HT1080 (cell line): ENCODE measurements at regions not wholly inside any gene's neighbourhood (a gene's known extent, or its start where the extent isn't known, plus 50 kb on each side); places are given as distances from the start of the nearest gene placed in this dataset.
A peak's percentile ranks its signal among the peaks of the same experiment; 100 is the strongest.
"Not testable (repeated sequence)": the region's sequence is repeated elsewhere in the genome, so short reads cannot be mapped to it uniquely, and the experiment has no call there.

Experiments used
- DNase-seq: peaks from one replicate; pipeline ENCODE4 v3.0.0-alpha.2; 2015; ENCODE audit warnings: low read depth

DNA sequence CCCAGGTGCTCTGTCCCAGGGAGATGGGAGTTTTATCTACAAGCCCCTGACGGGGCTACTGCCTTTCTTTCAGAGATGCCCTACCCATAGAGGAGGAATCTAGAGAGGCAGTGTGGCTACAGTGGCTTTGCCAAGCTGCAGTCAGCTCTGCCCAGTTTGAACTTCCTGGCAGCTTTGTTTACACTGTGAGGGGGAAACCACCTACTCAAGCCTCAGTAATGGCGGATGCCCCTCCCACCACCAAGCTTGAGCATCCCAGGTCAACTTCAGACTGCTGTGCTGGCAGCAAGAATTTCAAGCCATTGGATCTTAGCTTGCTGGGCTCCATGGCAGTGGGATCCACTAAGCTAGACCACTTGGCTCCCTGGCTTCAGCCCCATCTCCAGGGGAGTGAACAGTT is 53.1 kb upstream of the TMEM252 start:
- DNase-seq: not testable (repeated sequence)

GRCh38 chr9:68595868-68596267 is 55.2 kb upstream of the TMEM252 start:
- no peak for DNase-seq

DNA sequence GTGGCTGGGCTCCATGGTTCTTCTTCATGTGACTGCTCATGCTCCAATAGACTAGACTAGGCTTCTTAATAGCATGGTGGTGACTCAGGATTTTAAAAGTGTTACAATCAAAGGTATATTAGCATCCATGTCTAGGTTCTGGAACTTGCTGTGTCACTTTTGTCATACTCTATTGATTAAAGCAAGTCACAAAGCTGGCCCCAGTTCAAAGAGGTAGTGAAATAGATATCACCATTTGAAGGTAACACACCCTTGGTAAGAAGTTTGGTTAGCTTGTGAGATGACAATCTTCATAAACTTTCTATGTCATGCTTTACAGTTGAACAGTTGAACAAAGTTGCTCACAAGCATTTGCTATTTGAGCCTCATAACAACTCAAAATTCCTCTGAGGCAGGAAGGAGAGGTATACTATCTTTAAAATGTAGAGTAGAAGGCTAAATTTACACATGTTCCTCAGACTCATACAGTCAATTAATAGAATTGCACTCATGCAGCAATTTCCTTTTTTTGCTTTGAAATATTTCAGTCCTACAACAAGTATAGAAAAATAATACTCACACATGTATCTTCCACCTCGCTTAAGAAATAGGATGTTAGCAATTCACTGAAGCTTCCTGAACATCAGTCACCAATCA is 56.8 kb upstream of the TMEM252 start:
- DNase-seq: no peak

- peak; percentile 7 for DNase-seq
These were observed 59.1 kb upstream of the TMEM252 start for GRCh38 chr9:68599826-68600225.

DNA sequence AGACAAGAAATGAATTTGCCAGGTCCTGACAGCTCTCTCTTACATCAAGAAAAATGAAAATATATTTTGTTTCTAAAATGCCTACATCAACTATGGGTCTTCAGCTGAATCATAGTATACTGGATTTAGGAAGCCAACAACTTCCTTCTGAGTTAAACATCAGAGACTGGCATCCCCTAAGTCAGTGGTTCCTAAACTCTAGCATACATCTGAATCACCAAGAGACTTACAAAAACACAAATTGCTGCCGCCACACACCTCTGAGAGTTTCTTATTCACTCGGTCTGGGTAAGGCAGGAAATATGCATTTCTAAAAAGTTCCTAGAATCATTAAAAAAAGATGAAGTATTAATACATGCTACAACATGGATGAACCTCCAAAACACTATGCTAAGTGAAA is 60.4 kb upstream of the TMEM252 start:
- no peak for DNase-seq

- DNase-seq: no peak
These were observed 62.7 kb upstream of the TMEM252 start for GRCh38 chr9:68603371-68603770.

- DNase-seq: no peak
These were observed 68.1 kb upstream of the TMEM252 start for GRCh38 chr9:68608763-68609162.

DNA sequence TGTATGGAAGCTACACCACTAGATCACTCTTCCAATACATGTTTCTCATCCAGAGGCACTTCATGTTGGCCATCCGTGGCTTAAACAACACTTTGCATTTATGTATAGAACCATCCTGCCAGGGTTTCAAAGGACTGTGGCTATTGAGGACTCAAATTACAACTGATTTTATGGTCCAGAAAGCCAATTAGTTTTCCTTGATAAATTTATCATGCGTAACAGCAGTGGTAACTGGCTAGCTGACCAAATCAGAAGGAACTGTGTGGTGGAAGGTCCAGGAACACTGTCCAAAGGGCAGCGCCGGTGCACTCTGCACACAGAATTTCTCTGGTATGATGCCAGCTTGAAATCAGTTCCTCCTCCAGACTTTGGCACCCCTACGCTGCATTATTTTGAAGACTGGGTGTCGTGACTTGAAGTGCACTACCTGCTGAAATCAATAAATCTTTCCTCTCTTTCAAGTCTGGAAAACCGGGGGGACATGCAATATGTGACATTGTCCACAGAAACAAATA is 69.3 kb upstream of the TMEM252 start:
- no peak for DNase-seq

DNA sequence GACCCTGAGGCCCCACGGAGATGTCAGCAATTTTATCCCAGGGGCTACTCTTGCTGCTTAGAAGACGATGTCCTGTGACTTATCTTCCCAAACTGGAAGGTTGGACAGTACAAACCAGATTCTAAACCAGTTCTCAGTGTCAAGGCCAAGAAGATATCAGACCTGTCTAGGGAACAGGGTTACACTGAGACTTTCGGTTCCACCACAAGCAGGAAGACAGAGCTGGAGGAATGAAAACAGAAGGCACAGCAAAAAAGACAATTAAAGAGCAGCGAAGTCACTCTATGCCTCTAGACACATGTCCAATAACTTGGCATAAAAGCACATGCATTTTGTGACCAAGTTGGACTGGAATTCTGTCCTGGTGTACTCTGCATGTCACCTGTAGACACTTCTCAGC is 73.4 kb upstream of the TMEM252 start:
- DNase-seq: no peak

- DNase-seq: not testable (repeated sequence)
These were observed 76.3 kb upstream of the TMEM252 start for GRCh38 chr9:68617011-68617410.

GRCh38 chr9:68619072-68619471 is 78.4 kb upstream of the TMEM252 start:
- DNase-seq: no peak

- DNase-seq: no peak
These were observed 79.0 kb upstream of the TMEM252 start for GRCh38 chr9:68619636-68620035.

GRCh38 chr9:68625559-68625958 is 79.5 kb upstream of the PIP5K1B start:
- no peak for DNase-seq

GRCh38 chr9:68626526-68626925 is 78.5 kb upstream of the PIP5K1B start:
- DNase-seq: no peak

- no peak for DNase-seq
These were observed 77.9 kb upstream of the PIP5K1B start for GRCh38 chr9:68627104-68627503.

DNA sequence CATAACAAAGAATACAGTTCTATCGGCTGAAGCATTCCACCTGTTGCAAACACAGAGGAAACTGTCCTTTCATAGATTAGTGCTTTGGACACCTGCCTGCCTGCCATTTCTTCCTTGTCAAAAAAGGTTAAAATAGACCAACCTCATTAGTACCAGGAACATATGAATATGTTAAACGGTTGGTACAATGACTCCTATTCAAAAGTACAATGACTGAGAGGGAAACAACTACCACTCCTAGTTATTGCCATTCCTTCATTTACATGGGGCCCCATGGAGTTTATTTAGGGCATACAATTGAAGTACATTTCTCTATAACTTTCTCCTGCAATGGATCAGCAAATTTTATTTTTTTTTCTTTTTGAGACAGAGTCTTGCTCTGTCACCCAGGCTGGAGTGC is 77.4 kb upstream of the PIP5K1B start:
- DNase-seq: no peak

GRCh38 chr9:68629042-68629441 is 76.0 kb upstream of the PIP5K1B start:
- no peak for DNase-seq

GRCh38 chr9:68631811-68632210 is 73.2 kb upstream of the PIP5K1B start:
- DNase-seq: no peak

- no peak for DNase-seq
These were observed 68.0 kb upstream of the PIP5K1B start for GRCh38 chr9:68637020-68637419.

DNA sequence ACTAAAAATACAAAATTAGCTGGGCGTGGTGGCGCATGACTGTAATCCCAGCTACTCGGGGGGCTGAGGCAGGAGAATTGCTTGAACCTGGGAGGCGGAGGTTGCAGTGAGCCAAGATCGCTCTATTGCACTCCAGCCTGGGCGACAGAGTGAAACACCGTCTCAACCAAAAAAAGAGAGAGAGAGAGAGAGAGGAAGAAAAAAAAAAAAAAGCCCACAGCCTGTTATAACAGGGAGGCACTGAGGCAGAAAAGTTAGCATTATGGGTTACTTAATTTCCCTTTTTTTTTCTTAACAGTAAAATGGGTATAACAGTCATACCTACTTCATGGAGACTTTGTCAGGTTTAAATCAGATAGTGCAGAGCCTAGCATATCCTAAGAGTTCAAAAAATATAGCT is 65.8 kb upstream of the PIP5K1B start:
- DNase-seq: not testable (repeated sequence)

GRCh38 chr9:68640421-68641089 is 64.5 kb upstream of the PIP5K1B start:
- DNase-seq: no peak

- DNase-seq: no peak
These were observed 60.9 kb upstream of the PIP5K1B start for GRCh38 chr9:68643901-68644809.
